GM18873 (cell line): ENCODE measurements at regions not wholly inside any gene's neighbourhood (a gene's known extent, or its start where the extent isn't known, plus 50 kb on each side); places are given as distances from the start of the nearest gene placed in this dataset.

Experiments
- ATAC-seq: cut with Tn5 transposase; IDR thresholded peaks from one replicate; pipeline ENCODE4 v1.9.1; 2021; ENCODE audit warnings: mild to moderate bottlenecking, moderate library complexity, moderate number of reproducible peaks; ENCODE audit not compliant: unreplicated experiment, low FRiP score

DNA sequence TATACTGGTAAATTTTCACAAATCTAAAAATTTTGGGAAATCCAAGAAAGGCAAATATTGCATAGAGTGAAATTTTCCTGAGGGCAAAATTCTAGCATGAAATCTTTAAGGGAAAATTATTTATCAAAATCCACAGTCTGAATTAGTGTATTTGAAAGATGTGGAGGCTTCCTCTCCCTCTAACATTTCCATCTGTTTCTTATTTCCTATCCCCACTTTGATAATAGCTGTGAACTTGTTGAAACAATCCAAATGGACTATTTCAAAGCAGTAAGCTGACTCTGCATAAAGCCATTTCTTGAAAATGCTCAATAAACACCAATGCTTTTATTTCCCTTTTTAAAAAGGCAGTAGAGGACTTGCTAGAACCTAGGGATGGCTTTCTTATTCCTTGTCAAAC is 107.3 kb upstream of the PABPC4L start:
- ATAC-seq, result no peak

DNA sequence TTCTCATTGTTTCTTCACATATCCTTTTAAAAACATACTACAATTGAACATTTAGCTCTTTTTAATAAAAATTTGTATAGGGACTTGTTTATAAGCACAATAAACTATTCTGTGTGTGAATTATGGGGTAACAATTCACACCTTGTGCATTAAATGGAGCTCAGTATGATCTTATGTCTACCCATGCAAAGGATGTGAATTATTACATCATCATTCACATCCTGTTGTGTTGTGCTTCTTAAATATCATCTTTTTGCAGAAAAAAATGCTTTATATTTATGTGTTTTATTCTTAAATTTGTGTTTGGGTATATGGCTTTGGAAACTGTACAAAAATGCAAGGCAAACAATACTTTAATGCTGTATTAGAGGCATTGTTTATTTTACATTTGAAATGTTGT is 96.7 kb upstream of the PABPC4L start:
- no peak for ATAC-seq

DNA sequence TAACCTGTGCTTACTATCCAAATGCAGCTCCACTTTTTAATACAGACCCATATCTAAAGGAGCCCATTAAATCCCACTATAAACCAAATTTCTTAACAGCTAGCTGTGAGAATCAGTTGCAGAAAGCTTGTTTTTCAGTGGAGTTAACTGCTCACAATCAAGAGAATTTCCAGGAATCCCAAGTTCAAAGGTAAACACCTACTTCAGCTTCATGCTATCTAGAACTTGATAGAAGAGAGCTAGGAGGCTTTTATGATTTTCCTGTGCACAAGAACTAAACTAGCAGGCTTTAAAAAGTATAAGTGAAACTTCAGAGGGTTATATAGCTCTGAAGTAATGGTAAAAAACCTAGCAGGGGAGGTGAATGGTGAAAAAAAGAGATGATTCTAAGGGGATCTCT is 96.2 kb upstream of the PABPC4L start:
- ATAC-seq, result no peak

DNA sequence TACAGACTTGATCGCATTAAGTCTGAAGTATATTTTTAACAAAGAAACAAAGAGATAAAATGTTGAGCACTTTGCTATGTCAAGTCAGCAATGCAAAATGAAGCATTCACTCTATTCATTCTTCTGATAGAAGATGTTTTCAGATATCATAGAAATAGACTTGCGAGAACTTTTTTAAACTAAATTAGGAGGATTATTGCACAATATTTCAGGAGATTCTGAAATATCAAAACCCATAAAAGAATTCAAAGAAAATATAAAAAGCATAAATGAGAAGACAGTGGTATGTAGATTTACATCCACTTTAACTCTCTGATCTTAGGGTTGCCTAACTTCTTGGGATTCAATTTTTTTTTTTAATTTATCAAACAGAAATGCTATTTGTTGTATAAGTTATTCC is 81.1 kb upstream of the PABPC4L start:
- no peak for ATAC-seq

DNA sequence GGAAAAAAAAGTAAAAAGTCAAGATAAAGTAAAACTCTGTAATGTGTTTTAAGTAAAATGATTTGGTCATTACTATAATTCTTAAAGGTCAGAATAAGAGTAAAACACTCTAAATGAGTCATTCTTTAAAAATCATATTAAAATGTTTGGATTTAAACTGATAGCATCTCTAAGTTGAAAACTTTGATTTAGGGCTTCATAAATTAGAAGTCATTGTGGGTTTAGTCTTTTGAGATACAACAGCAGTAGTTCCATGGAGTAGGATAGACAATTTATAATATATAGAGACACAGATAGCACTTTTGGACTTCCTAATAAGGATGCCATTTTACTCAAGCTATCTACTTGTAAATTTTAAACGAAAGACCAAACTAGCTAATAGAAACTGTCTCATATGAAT is 77.1 kb upstream of the PABPC4L start:
- no peak for ATAC-seq

DNA sequence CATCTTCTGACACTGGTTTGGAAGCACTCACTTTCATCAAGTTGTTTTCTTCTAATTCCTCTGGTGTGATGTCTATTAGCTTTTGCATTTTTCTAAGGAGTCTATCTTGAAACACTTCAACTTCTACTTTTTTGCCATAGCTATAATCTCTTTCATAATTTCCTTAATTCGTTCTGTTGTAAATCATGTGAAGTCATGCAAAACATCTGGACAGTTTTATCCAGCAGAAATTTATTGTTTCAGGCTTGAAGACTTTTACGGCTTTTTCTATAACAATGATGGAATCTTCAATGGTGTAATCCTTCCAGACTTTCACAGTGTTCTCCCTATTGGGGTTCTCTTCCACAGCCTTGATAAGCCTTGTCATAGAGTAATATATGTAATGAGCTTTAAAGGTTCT is 74.9 kb upstream of the PABPC4L start:
- ATAC-seq, result no peak

DNA sequence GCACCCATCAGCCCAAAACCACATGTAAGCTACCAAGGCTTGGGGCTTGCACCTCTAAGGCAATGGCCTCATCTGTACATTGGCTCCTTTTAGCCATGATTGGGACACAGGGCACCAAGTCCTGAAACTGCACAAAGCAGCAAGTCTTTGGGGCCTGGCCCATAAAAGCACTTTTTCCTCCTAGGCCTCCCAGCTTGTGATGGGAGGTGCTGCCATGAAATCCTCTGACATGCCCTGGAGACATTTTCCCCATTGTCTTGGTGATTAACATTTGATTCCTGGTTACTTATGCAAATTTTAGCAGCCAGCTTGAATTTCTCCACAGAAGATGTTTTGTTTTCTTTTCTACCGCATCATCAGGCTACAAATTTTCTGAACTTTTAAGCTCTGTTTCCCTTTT is 58.5 kb upstream of the PABPC4L start:
- no peak for ATAC-seq
